ENCODE measurements at regions not wholly inside any gene's neighbourhood (a gene's known extent, or its start where the extent isn't known, plus 50 kb on each side); places are given as distances from the start of the nearest gene placed in this dataset.

DNA sequence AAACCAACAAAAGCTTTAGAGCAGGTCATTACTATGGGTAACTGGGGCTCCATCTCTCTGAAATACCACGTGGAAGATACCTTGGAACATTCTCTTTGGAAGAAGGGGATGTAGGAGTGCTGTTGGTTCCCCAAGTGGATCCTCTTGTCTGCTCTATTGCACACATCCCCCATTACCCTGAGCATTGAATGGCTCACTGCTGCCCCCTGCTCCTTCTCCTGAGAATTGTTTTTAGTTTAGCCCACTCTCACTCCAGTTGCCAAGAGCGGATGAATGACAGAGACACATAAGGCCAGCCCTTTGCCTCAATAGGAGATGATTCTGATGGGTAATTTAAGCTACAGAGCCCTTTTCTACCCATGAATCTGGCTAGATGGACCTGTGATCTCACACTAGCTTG is 135.6 kb upstream of the SUCLG2 start:
- Histone ChIP-seq H3K36me3 (no peaks in the 10 kb centered on the region), H3K27me3 (no peaks in the 10 kb centered on the region), H3K4me1 (ENCODE audit: low read depth) (no peaks in the 10 kb centered on the region), H3K9me3 (ENCODE audit: low read depth) (no peaks in the 10 kb centered on the region), H3K4me3 (no peak overlapping the region), H3K27ac (no peak overlapping the region)
- peak; percentile 42 to 57 for DNase-seq (ENCODE audit: low read depth in 1 of 2, low spot score in 1 of 2)
- TF ChIP-seq, protein P1, sequence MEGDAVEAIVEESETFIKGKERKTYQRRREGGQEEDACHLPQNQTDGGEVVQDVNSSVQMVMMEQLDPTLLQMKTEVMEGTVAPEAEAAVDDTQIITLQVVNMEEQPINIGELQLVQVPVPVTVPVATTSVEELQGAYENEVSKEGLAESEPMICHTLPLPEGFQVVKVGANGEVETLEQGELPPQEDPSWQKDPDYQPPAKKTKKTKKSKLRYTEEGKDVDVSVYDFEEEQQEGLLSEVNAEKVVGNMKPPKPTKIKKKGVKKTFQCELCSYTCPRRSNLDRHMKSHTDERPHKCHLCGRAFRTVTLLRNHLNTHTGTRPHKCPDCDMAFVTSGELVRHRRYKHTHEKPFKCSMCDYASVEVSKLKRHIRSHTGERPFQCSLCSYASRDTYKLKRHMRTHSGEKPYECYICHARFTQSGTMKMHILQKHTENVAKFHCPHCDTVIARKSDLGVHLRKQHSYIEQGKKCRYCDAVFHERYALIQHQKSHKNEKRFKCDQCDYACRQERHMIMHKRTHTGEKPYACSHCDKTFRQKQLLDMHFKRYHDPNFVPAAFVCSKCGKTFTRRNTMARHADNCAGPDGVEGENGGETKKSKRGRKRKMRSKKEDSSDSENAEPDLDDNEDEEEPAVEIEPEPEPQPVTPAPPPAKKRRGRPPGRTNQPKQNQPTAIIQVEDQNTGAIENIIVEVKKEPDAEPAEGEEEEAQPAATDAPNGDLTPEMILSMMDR (IDR thresholded peaks at IDR 0.05; ENCODE audit: low read depth, low read length) = peak; percentile 60

DNA sequence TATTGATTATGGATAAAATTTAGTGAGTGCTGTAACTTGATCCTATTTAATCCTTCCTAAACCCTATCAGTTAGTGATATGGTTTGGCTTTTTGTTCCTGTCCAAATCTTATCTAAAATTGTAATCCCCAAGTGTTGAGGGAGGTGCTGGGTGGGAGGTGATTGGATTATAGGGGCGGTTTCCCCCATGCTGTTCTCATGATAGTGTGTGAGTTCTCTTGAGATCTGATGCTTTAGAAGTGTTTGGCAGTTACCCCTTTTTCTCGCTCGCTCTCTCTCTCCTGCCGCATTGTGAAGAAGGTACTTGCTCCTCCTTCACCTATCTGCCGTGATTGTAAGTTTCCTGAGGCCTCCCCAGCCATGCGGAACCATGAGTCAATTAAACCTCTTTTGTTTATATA is 134.0 kb upstream of the SUCLG2 start:
- Histone ChIP-seq H3K36me3 (no peaks in the 10 kb centered on the region), H3K4me1 (ENCODE audit: low read depth) (no peaks in the 10 kb centered on the region), H3K4me3 (no peak overlapping the region), H3K27me3 (no peaks in the 10 kb centered on the region), H3K27ac (no peak overlapping the region), H3K9me3 (ENCODE audit: low read depth) (no peaks in the 10 kb centered on the region)
- TF ChIP-seq, protein P1 (IDR thresholded peaks at IDR 0.05; ENCODE audit: low read depth, low read length) = no peak
- DNase-seq (ENCODE audit: low read depth in 1 of 2, low spot score in 1 of 2) = no peak

DNA sequence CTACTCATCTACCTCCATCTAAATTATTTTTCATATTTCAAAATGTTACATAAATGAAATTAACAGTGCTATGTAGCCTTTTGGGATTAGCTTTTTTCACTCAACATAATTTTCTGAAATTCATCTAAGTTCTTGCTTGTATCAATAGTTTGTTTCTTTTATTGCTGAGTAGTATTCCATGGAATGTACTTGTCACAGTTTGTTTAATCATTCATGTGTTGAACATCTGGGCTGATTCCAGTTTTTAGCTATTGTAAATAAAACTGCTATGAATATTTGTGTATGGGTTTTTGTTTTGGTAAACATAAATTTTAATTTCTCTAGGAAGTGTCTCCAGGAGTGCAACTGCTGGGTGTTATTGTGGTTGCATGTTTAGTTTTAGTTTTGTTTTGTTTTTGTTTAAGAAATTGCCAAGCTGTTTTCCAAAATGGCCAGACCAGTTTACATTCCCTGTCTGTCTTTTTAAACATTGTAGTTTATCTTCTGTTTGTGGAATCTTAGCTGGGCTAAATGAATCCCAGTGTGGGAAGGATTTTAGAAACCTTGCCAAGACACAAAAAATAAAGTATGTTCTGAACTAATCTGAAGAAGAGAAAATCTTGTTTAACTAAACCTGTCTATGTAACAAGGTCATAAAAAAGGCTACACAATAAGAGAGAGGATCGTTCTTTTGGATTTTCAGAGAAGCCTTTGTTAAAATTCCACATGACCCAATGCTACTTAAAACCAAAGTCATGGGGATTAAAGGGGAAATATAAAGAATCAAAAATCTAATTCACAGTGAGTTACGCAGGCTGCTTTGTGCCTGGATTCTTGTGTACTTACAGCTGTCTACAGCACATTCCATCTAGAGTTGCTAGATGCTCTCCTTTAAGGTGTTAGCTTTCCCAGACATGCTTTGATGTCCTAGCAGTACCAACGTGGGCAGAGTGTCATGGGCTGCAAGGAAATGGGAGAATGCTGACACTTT is 129.2 kb upstream of the SUCLG2 start:
- TF ChIP-seq, protein P1 (IDR thresholded peaks at IDR 0.05; ENCODE audit: low read depth, low read length) = no peak
- no peak overlapping the region for H3K4me3 ChIP-seq
- no peaks in the 10 kb centered on the region for H3K4me1 ChIP-seq (ENCODE audit: low read depth)
- no peaks in the 10 kb centered on the region for H3K27me3 ChIP-seq
- no peak overlapping the region for H3K27ac ChIP-seq
- DNase-seq (ENCODE audit: low read depth in 1 of 2, low spot score in 1 of 2) = no peak
- no peaks in the 10 kb centered on the region for H3K9me3 ChIP-seq (ENCODE audit: low read depth)
- no peaks in the 10 kb centered on the region for H3K36me3 ChIP-seq

DNA sequence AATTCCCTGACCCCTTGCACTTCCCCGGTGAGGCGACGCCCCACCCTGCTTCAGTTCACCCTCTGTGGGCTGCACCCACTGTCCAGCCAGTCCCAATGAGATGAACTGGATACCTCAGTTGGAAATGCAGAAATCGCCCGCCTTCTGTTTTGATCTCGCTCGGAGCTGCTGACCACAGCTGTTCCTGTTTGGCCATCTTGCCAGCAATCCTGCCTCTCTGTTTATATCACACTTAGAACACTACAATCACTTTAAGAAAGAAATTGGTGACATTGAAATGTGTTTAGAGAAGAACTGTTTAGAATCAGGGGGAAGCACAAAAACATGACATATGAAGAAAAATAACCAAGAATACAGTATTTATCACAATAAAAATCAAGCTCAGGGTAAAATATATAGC is 127.5 kb upstream of the SUCLG2 start:
- TF ChIP-seq, protein P1 (IDR thresholded peaks at IDR 0.05; ENCODE audit: low read depth, low read length) = no peak
- H3K9me3 ChIP-seq (ENCODE audit: low read depth) = no peaks in the 10 kb centered on the region
- no peak for DNase-seq (ENCODE audit: low read depth in 1 of 2, low spot score in 1 of 2)

DNA sequence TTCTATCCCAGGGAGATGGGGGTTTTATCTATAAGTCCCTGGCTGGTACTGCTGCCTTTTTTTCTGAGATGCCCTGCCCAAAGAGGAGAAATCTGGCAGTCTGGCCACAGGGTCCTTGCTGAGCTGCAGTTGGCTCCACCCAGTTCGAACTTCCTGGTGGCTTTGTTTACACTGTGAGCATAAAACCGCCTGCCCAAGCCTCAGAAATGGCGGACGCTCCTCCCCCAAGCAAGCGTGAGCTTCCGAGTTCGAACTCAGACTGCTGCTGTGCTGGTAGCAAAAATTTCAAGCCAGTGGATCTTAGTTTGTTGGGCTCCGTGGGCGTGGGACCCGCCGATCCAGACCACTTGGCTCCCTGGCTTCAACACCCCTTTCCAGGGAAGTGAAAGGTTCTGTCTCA is 126.8 kb upstream of the SUCLG2 start:
- DNase-seq (ENCODE audit: low read depth in 1 of 2, low spot score in 1 of 2) = no peak
- Histone ChIP-seq H3K27me3 (no peaks in the 10 kb centered on the region), H3K4me3 (no peak overlapping the region), H3K9me3 (ENCODE audit: low read depth) (no peaks in the 10 kb centered on the region), H3K27ac (no peak overlapping the region), H3K36me3 (no peaks in the 10 kb centered on the region), H3K4me1 (ENCODE audit: low read depth) (no peaks in the 10 kb centered on the region)
- TF ChIP-seq, protein P1 (IDR thresholded peaks at IDR 0.05; ENCODE audit: low read depth, low read length) = no peak

More for the DNA sequence above, 127.5 kb upstream of the SUCLG2 start:
- H3K4me3 ChIP-seq = no peak overlapping the region
- H3K4me1 ChIP-seq (ENCODE audit: low read depth) = no peaks in the 10 kb centered on the region
- H3K27ac ChIP-seq = no peak overlapping the region
- H3K36me3 ChIP-seq = no peaks in the 10 kb centered on the region
- H3K27me3 ChIP-seq = no peaks in the 10 kb centered on the region
